Medulla oblongata (tissue), 1 donor: ENCODE measurements at regions not wholly inside any gene's neighbourhood (a gene's known extent, or its start where the extent isn't known, plus 50 kb on each side); places are given as distances from the start of the nearest gene placed in this dataset.

Experiments used
- DNase-seq: peaks from one replicate; pipeline ENCODE4 v3.0.0-alpha.2; 2015; ENCODE audit errors: extremely low spot score

GRCh38 chr12:48286665-48287064 lies 64.1 kb downstream of the ZNF641 start:
- DNase-seq: peak; percentile 36

- DNase-seq: no peak
Observed at GRCh38 chr12:48285751-48286650, 64.7 kb downstream of the ZNF641 start.

GRCh38 chr12:48281811-48282210 lies 68.9 kb downstream of the ZNF641 start:
- DNase-seq: no peak

- DNase-seq: peak; percentile 16
Observed at GRCh38 chr12:48280572-48280971, 70.1 kb downstream of the ZNF641 start.

GRCh38 chr12:48279601-48280000 lies 71.1 kb downstream of the ZNF641 start:
- DNase-seq: no peak

GRCh38 chr12:48279101-48279500 lies 71.6 kb downstream of the ZNF641 start:
- peak; percentile 27 for DNase-seq

- DNase-seq: no peak
Observed at GRCh38 chr12:48276621-48277020, 73.5 kb upstream of the OR10AD1 start.

- no peak for DNase-seq
Observed at GRCh38 chr12:48266826-48267225, 63.7 kb upstream of the OR10AD1 start.

GRCh38 chr12:48265777-48266176 lies 62.7 kb upstream of the OR10AD1 start:
- DNase-seq: no peak

GRCh38 chr12:48263617-48264016 lies 60.5 kb upstream of the OR10AD1 start:
- DNase-seq: no peak

GRCh38 chr12:48261773-48262172 lies 58.7 kb upstream of the OR10AD1 start:
- no peak for DNase-seq
